ENCODE measurements at regions not wholly inside any gene's neighbourhood (a gene's known extent, or its start where the extent isn't known, plus 50 kb on each side); places are given as distances from the start of the nearest gene placed in this dataset.

DNA sequence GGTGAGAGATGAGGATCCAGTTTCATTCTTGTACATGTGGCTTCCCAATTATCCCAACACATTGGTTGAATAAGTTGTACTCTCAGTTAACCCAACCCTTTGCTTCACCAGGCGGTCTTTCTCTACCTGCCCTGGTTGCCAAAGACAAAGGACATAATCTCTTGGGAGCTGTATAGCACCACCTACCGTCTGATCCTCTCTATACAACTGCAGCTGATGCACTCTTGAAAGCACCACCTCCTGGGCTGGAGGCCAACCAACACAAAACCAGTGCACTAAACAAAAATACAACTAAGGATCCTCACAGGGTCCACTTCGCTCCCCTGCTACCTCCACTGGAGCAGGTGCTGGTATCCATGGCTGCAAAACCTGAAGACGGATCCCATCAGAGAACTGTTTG is 473.6 kb upstream of the NRXN1 start:
- H3K4me1 ChIP-seq: no peaks in the 10 kb centered on the region
- no peaks in the 10 kb centered on the region for H3K27me3 ChIP-seq
- peaks cover 9% of the 10 kb centered on the region for H3K9me3 ChIP-seq
- TF ChIP-seq POLR2A (IDR thresholded peaks at IDR 0.05) (no peak), POLR2AphosphoS5 (IDR thresholded peaks at IDR 0.05) (no peak), EP300 (IDR thresholded peaks at IDR 0.05) (no peak)
- TF ChIP-seq, protein P1, sequence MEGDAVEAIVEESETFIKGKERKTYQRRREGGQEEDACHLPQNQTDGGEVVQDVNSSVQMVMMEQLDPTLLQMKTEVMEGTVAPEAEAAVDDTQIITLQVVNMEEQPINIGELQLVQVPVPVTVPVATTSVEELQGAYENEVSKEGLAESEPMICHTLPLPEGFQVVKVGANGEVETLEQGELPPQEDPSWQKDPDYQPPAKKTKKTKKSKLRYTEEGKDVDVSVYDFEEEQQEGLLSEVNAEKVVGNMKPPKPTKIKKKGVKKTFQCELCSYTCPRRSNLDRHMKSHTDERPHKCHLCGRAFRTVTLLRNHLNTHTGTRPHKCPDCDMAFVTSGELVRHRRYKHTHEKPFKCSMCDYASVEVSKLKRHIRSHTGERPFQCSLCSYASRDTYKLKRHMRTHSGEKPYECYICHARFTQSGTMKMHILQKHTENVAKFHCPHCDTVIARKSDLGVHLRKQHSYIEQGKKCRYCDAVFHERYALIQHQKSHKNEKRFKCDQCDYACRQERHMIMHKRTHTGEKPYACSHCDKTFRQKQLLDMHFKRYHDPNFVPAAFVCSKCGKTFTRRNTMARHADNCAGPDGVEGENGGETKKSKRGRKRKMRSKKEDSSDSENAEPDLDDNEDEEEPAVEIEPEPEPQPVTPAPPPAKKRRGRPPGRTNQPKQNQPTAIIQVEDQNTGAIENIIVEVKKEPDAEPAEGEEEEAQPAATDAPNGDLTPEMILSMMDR (IDR thresholded peaks at IDR 0.05): no peak
- no peak overlapping the region for H3K27ac ChIP-seq
- no peak for DNase-seq (ENCODE audit: low spot score in 2 of 2)
- no peak overlapping the region for H3K4me3 ChIP-seq
- no peaks in the 10 kb centered on the region for H3K36me3 ChIP-seq
- WGBS: 82% methylated on average over 4 of the region's 4 CpGs

GRCh38 chr2:51490576-51491234 is 458.8 kb upstream of the NRXN1 start:
- H3K9me3 ChIP-seq: no peaks in the 10 kb centered on the region
- H3K36me3 ChIP-seq: no peaks in the 10 kb centered on the region
- TF ChIP-seq POLR2A (IDR thresholded peaks at IDR 0.05): no peak
- TF ChIP-seq POLR2AphosphoS5 (IDR thresholded peaks at IDR 0.05): no peak
- TF ChIP-seq, protein P1 (IDR thresholded peaks at IDR 0.05): no peak
- TF ChIP-seq EP300 (IDR thresholded peaks at IDR 0.05): no peak
- no peak overlapping the region for H3K4me3 ChIP-seq
- H3K27me3 ChIP-seq: no peaks in the 10 kb centered on the region
- WGBS: 64% methylated on average over 3 of the region's 3 CpGs
- H3K4me1 ChIP-seq: no peaks in the 10 kb centered on the region
- H3K27ac ChIP-seq: no peak overlapping the region
- no peak for DNase-seq (ENCODE audit: low spot score in 2 of 2)

DNA sequence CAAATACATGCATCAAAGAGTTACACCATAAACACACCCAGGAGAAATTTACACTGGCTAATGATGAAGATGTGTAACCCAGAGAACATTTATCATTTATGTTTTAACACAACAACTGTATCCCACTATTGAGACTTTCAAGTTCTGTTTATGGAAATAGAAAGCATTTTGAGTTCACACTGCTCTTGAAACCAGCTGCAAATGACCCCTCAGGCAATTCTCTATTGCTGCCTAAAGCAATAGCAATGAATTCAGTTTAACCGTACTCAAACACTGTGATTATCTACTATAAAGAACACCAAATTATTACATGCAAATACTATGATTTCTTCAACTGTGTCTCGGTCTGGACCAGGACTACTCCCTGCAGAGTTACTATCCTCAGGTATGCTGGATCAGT is 452.7 kb upstream of the NRXN1 start:
- WGBS: 67% methylated on average over 2 of the region's 2 CpGs
- no peak overlapping the region for H3K4me3 ChIP-seq
- H3K36me3 ChIP-seq: no peaks in the 10 kb centered on the region
- H3K4me1 ChIP-seq: no peaks in the 10 kb centered on the region
- TF ChIP-seq POLR2A (IDR thresholded peaks at IDR 0.05): no peak
- TF ChIP-seq, protein P1 (IDR thresholded peaks at IDR 0.05): no peak
- no peak for TF ChIP-seq POLR2AphosphoS5 (IDR thresholded peaks at IDR 0.05)
- no peak for TF ChIP-seq EP300 (IDR thresholded peaks at IDR 0.05)
- H3K27ac ChIP-seq: no peak overlapping the region
- H3K9me3 ChIP-seq: no peaks in the 10 kb centered on the region
- no peaks in the 10 kb centered on the region for H3K27me3 ChIP-seq
- no peak for DNase-seq (ENCODE audit: low spot score in 2 of 2)

GRCh38 chr2:51483720-51484119 is 451.8 kb upstream of the NRXN1 start:
- Histone ChIP-seq H3K4me1 (no peaks in the 10 kb centered on the region), H3K27me3 (no peaks in the 10 kb centered on the region), H3K4me3 (no peak overlapping the region), H3K27ac (no peak overlapping the region), H3K36me3 (no peaks in the 10 kb centered on the region), H3K9me3 (no peaks in the 10 kb centered on the region)
- 31% methylated on average over 1 of the region's 1 CpG for WGBS
- TF ChIP-seq POLR2AphosphoS5 (IDR thresholded peaks at IDR 0.05) (no peak), EP300 (IDR thresholded peaks at IDR 0.05) (no peak), POLR2A (IDR thresholded peaks at IDR 0.05) (no peak)
- TF ChIP-seq, protein P1 (IDR thresholded peaks at IDR 0.05): no peak
- DNase-seq (ENCODE audit: low spot score in 2 of 2): no peak

DNA sequence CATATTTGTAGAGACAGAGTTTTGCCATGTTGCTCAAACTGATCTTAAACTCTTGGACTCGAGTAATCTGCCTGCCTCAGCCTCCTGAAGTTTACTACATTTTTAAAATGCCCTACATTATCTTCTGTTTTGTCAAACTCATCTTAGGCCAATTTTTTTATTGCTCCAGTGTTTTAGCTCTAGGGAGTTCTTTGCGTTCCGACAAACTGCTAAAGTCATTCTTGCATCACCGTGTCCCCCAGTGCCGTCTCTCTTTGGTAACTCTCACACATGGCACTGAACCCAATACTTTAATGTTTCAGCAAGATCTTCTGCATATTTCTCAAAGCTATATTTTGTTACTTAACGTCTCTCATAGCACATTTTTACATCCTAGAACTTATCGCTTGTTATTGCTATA is 440.9 kb upstream of the NRXN1 start:
- TF ChIP-seq, protein P1 (IDR thresholded peaks at IDR 0.05): no peak
- TF ChIP-seq POLR2AphosphoS5 (IDR thresholded peaks at IDR 0.05): no peak
- no peak for TF ChIP-seq POLR2A (IDR thresholded peaks at IDR 0.05)
- TF ChIP-seq EP300 (IDR thresholded peaks at IDR 0.05): no peak
- 78% methylated on average over 7 of the region's 7 CpGs for WGBS
- H3K36me3 ChIP-seq: no peaks in the 10 kb centered on the region
- no peaks in the 10 kb centered on the region for H3K27me3 ChIP-seq
- H3K4me3 ChIP-seq: no peak overlapping the region
- H3K4me1 ChIP-seq: no peaks in the 10 kb centered on the region
- no peak for DNase-seq (ENCODE audit: low spot score in 2 of 2)
- H3K27ac ChIP-seq: no peak overlapping the region
- no peaks in the 10 kb centered on the region for H3K9me3 ChIP-seq

Measured in suprapubic skin (tissue), 4 donors.